Panc1 (cell line): ENCODE measurements at regions not wholly inside any gene's neighbourhood (a gene's known extent, or its start where the extent isn't known, plus 50 kb on each side); places are given as distances from the start of the nearest gene placed in this dataset.

Experiments used
- CTCF ChIP-seq: fragments of 450-650 bp; IDR thresholded peaks from 2 replicates; pipeline ENCODE4 v1.5.1; 2017; ENCODE audit warnings: mild to moderate bottlenecking
- POLR2AphosphoS5 ChIP-seq: IDR thresholded peaks from 2 replicates; pipeline ENCODE4 v1.6.1; 2012; ENCODE audit warnings: mild to moderate bottlenecking, low read depth, low read length, moderate library complexity
- REST ChIP-seq, 2 experiments: IDR thresholded peaks; 2 replicates each; pipeline ENCODE4 v1.6.1; 2011 to 2012; ENCODE audit warnings: low read depth in 2 of 2, control low read depth in 1 of 2, low read length in 1 of 2, mild to moderate bottlenecking in 1 of 2, moderate library complexity in 1 of 2; ENCODE audit not compliant: insufficient read depth in 1 of 2
- SIN3A ChIP-seq: IDR thresholded peaks from 2 replicates; pipeline ENCODE4 v1.6.1; 2012; ENCODE audit warnings: low read depth, mild to moderate bottlenecking, low read length, moderate library complexity, borderline replicate concordance; ENCODE audit not compliant: insufficient read depth
- TCF7L2 ChIP-seq: IDR thresholded peaks from 2 replicates; pipeline ENCODE4 v1.6.1; 2011; ENCODE audit warnings: mild to moderate bottlenecking, low read depth, low read length, inconsistent platforms

- TF ChIP-seq CTCF = no peak
- no peak for TF ChIP-seq TCF7L2
- no peak for TF ChIP-seq REST (IDR thresholded peaks at IDR 0.05; ENCODE audit: insufficient read depth in 1 of 2, low read depth in 2 of 2, low read length in 1 of 2)
- TF ChIP-seq POLR2AphosphoS5 = no peak
- TF ChIP-seq SIN3A = no peak
These were observed 217.8 kb upstream of the PIK3C3 start for GRCh38 chr18:41737218-41737617.
